Activated CD8-positive, alpha-beta memory T cell treated with anti-CD3 and anti-CD28 coated beads for 4 hours (primary cell): ENCODE measurements at regions not wholly inside any gene's neighbourhood (a gene's known extent, or its start where the extent isn't known, plus 50 kb on each side); places are given as distances from the start of the nearest gene placed in this dataset.

Experiments
- DNase-seq, 2 donors: peaks; one replicate each; pipeline ENCODE4 v3.0.0-alpha.2; 2020; ENCODE audit warnings: low read depth in 2 of 2

DNA sequence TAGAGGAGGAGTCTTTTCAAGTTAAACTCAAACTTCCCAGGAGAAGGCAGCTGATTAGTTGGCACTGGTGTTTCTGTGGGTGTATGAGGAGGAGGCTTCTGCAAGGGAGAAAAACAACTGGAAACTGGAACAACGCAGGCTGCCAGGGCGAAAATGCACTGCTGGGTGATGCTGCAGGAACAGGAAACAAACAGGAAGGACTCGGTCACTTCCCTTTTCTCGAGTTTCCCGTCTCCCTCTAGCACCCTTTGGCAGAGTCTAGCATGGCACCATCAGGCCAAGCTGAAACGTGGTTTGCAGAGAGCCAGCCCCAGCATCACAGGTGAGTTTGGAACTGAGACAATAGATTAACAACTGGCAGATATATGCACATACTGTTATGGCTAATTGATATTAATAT, 77.5 kb upstream of the CAST start:
- no peak for DNase-seq

- no peak for DNase-seq
Measured at GRCh38 chr5:96588539-96588938, 73.6 kb upstream of the CAST start.

DNA sequence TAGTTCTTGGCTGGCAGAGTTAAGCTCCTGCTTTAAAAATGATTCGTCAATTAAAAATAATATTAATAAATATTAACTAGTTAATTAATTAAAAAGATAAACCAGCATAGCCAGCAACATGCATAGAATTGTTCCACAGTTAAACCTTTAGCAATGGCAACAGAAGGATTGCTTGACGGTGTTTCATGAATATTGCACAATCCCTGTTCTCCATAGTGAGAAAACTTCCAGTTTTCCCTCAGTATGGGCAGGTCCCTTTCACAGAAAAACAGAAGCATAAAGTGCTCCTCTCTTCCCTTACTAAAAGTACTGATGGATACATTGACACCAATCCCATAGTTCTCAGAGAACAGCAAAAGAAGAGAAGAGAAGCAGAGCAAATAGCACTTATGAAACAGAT, 71.4 kb upstream of the CAST start:
- DNase-seq = no peak

GRCh38 chr5:96595300-96596090, 66.7 kb upstream of the CAST start:
- no peak for DNase-seq

- no peak for DNase-seq
Measured at GRCh38 chr5:96597438-96598020, 64.6 kb upstream of the CAST start.

- no peak for DNase-seq
Measured at GRCh38 chr5:96601200-96601599, 61.0 kb upstream of the CAST start.

DNA sequence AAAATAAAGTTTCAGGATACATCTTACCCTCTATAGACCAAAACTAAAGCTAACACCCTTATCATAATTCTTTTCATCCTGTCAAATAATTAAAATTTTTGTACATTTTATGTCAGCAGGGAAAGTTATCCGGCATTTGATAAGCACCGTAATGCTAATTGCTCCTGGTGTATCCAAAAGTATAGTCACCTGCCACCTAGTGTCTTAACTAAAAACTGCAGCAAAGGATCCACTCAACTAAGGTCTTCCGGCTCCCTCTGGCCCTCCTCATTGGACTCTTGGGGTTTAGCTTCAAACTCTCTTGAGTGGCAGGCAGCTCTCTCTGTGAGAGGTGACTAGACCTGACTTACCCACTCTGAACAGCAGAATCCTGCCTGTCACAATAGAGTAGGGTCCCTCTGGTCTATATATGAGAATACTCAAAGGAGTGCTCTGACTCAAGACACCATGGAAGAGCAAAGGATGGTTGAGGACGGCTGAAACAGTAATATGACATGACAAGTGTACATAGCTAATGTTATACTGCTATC, 60.4 kb upstream of the CAST start:
- DNase-seq = peak in 1 of 2 donors; percentile 25

GRCh38 chr5:96602776-96603175, 59.4 kb upstream of the CAST start:
- no peak for DNase-seq

GRCh38 chr5:96605144-96605837, 56.9 kb upstream of the CAST start:
- no peak for DNase-seq

DNA sequence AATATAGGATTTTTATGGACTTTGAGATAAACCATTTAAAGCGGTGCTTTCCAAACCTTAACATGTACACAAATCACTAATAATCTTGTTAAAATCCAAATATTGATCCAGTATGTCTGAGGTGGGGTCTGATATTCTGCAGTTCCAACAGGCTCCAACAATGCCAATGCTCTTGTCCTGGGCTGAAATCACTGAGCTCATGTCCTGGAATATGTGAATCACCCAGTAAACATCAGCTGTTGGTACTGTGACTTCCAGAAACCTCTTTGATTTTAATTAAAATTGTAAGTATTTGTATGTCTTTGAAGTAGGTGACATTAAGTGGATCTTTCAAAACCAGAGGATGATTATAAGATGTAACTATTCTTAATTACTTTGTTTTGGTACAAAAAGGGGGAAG, 52.8 kb upstream of the CAST start:
- no peak for DNase-seq

DNA sequence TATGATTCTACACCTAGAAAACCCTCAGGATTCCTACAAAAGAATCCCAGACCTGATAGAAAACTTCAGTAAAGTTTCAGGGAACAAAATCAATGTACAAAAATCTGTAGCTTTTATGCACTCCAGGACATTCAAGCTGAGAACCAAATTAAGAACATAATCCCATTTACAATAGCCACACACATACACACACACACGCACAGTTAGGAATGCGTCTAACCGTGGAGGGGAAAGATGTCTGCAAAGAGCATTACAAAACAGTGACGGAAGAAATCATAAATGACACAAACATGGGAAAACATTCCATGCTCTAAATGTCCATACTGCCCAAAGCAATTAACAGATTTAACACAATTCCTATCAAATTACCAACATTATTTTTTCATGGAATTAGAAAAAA, 51.4 kb upstream of the CAST start:
- no peak for DNase-seq

DNA sequence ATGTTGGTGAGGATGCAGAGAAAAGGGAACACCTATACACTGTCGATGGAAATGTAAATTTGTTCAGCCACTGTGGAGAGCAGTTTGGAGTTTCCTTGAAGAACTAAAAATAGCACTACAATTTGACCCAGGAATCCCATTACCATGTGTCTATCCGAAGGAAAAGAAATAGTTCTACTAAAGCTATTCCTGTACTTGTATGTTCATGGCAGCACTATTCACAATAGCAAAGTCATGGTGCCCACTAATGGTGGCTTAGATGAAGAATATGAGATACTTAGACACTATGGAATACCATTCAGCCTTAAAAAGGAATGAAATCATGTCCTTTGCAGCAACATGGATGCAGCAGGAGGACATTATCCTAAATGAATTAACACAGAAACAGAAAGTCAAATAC, 50.2 kb upstream of the CAST start:
- no peak for DNase-seq
